Brain microvascular endothelial cell (primary cell): ENCODE measurements at regions not wholly inside any gene's neighbourhood (a gene's known extent, or its start where the extent isn't known, plus 50 kb on each side); places are given as distances from the start of the nearest gene placed in this dataset.
"Not testable (repeated sequence)": the region's sequence is repeated elsewhere in the genome, so short reads cannot be mapped to it uniquely, and the experiment has no call there.

Experiments used
- DNase-seq: peaks from one replicate; pipeline ENCODE4 v3.0.0-alpha.2; 2020
- H3K27ac ChIP-seq: fragments of 250-450 bp; sonication (Bioruptor Pico); 2 replicates; pipeline ENCODE4 v1.5.1; 2020; ENCODE audit warnings: mild to moderate bottlenecking, moderate library complexity
- H3K27me3 ChIP-seq: fragments of 250-450 bp; sonication (Bioruptor Pico); replicated peaks from 2 replicates; pipeline ENCODE4 v1.5.1; 2020; ENCODE audit warnings: mild to moderate bottlenecking
- H3K36me3 ChIP-seq: fragments of 250-450 bp; sonication (Bioruptor Pico); replicated peaks from 2 replicates; pipeline ENCODE4 v1.5.1; 2020; ENCODE audit warnings: mild to moderate bottlenecking
- H3K4me3 ChIP-seq: 2 replicates; pipeline ENCODE4 v1.5.1; 2011; ENCODE audit warnings: low read depth, mild to moderate bottlenecking, control low read depth, low read length, moderate library complexity
- in situ Hi-C: cut with HindIII; loops from 2 replicates; pipeline ENCODE4 v1.10.0; 2017; ENCODE audit warnings: low sequenced_read_pairs, low pct_ligation_motif_present
- TF ChIP-seq, protein P1 (sequence below): IDR thresholded peaks from 2 replicates; pipeline ENCODE4 v1.5.1; 2011; ENCODE audit warnings: low read depth, mild to moderate bottlenecking, moderate library complexity, low read length, control low read depth, inconsistent platforms; ENCODE audit errors: missing control alignments

DNA sequence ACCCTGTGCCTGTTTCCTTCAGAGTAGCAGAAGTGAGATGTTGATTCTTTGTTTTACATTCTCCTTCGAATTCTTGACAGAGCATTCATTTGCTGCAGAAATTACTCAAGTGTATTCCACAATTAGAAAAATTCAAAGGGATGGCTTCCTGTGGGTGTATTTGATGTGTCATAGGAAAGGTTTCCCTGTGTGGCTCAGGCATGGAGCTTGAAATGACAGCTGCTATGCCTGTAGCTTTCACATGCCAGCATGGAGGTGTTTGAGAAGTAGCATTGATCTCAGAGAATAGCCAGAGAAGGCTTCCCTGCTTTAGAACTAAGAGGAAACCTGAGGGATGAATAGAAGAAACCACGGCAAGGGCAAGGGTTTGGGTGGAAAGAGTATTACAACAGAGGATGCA is 317.2 kb upstream of the DEPDC1 start:
- in situ Hi-C loops: no loop called here
- no peak for DNase-seq
- H3K4me3 ChIP-seq: no peak overlapping the region
- H3K27ac ChIP-seq: no peak overlapping the region
- no peaks in the 10 kb centered on the region for H3K27me3 ChIP-seq
- TF ChIP-seq, protein P1, sequence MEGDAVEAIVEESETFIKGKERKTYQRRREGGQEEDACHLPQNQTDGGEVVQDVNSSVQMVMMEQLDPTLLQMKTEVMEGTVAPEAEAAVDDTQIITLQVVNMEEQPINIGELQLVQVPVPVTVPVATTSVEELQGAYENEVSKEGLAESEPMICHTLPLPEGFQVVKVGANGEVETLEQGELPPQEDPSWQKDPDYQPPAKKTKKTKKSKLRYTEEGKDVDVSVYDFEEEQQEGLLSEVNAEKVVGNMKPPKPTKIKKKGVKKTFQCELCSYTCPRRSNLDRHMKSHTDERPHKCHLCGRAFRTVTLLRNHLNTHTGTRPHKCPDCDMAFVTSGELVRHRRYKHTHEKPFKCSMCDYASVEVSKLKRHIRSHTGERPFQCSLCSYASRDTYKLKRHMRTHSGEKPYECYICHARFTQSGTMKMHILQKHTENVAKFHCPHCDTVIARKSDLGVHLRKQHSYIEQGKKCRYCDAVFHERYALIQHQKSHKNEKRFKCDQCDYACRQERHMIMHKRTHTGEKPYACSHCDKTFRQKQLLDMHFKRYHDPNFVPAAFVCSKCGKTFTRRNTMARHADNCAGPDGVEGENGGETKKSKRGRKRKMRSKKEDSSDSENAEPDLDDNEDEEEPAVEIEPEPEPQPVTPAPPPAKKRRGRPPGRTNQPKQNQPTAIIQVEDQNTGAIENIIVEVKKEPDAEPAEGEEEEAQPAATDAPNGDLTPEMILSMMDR: no peak
- H3K36me3 ChIP-seq: no peaks in the 10 kb centered on the region

DNA sequence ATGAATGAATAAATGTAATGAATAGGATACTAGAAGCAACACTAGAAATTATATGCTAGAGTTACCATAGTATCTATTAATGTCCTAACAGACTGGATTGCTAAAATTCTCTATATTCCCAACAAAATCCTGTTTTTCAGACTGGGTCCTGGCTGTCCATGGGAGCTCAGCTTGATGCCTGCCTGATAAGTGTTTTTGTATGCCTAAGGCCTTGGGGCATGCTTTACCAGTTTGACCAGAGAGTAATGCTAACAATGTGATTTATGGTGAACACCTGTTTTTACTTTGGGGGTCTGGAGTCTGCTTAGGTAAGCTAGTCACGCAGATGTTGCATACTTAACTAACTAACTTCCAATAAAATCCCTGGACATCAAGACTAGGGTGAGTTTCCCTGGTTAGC is 318.8 kb upstream of the DEPDC1 start:
- DNase-seq: no peak
- TF ChIP-seq, protein P1: no peak
- no peaks in the 10 kb centered on the region for H3K27me3 ChIP-seq
- in situ Hi-C loops: no loop called here
- no peak overlapping the region for H3K4me3 ChIP-seq
- no peaks in the 10 kb centered on the region for H3K36me3 ChIP-seq
- H3K27ac ChIP-seq: no peak overlapping the region

DNA sequence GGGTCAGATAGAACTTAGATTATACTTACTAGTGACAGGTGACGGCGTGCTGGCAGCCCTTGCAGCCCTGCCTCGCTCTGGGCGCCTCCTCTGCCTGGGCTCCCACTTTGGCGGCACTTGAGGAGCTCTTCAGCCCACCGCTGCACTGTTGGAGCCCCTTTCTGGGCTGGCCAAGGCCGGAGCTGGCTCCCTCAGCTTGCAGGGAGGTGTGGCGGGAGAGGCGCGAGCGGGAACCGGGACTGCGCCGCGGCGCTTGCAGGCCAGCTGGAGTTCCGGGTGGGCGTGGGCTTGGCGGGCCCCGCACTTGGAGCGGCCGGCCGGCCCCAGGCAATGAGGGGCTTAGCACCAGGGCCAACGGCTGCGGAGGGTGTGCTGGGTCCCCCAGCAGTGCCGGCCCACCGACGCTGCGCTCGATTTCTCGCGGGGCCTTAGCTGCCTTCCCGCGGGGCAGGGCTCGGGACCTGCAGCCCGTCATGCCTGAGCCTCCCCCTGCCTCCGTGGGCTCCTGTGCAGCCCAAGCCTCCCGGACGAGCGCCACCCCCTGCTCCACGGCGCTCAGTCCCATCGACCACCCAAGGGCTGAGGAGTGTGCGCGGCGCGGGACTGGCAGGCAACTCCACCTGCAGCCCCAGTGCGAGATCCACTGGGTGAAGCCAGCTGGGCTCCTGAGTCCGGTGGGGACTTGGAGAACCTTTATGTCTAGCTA is 320.8 kb upstream of the DEPDC1 start:
- H3K36me3 ChIP-seq, H3K27me3 ChIP-seq, H3K27ac ChIP-seq, H3K4me3 ChIP-seq, DNase-seq, in situ Hi-C loops: not testable (repeated sequence)

DNA sequence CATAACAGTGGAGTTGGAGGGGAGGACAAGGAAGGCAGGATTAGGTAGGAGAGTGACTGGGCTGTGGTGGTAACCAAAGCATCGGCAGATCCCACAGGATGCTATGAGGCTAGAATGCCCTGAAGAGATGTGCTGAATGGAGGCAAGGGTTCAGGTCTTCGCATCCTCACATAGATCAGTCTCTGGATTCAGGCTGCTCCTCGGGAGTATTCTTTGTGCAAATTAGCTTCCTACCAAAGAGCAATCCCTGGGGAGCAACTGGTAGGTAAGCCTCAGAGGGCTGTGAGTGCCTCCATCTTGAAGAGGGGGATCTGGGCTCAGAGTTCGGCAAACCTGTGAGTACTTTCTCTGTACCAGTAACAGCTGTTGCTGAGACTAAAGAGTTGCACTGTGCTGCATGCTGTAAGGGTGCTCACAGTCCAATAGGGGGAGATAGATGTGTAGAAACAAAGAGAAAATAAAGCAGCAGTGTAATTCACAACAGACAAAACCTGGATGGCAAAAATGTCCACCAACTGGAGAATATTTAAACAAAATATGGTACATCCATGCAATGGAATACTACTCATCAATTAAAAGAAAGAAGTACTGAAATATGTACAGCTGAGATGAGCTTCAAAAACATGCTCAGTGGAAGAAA is 322.4 kb upstream of the DEPDC1 start:
- H3K36me3 ChIP-seq: no peaks in the 10 kb centered on the region
- peak; percentile 3 for DNase-seq
- TF ChIP-seq, protein P1: peak; percentile 29
- in situ Hi-C loops: no loop called here
- H3K27ac ChIP-seq: no peak overlapping the region
- H3K4me3 ChIP-seq: no peak overlapping the region
- no peaks in the 10 kb centered on the region for H3K27me3 ChIP-seq

DNA sequence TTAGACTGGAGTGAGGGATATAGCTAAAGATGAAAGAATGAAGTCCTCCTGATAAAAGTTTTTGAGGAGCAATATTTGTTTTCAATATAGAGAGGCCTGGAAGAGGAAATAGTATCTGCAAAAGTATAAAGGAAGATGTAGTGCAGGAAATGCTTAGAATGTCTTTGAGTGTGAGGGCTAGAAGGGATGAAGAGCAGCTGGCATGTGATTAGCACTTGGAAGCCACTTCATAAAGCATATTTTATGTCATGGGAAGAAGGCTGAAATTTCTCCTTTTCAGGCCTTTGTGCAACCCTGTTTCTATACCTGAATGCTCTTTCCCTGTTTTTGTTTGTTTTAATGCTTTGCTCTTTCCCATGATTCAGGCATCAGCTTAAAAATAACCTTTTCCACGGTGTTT is 323.3 kb upstream of the DEPDC1 start:
- TF ChIP-seq, protein P1: no peak
- no peak overlapping the region for H3K27ac ChIP-seq
- no peaks in the 10 kb centered on the region for H3K27me3 ChIP-seq
- no peaks in the 10 kb centered on the region for H3K36me3 ChIP-seq
- in situ Hi-C loops: no loop called here
- no peak for DNase-seq
- no peak overlapping the region for H3K4me3 ChIP-seq

DNA sequence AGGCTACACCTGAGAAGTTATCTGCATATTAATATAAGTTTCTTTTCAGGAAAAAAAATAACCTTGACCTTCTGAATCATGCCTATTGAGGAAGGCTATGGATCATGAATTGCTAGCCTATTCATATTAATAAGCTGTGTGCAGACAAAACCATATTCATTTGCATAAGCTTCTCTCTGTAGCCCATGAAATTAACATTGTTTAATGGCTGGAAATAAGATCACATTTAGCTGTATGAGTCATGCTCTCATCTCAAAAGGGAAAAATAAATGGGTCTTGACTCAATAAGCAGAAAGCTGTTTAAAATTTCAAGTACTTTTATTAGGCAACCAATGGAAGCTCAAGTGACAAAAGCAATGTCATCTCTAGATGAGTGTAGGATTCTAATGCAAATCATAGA is 330.0 kb upstream of the DEPDC1 start:
- Histone ChIP-seq H3K27ac (no peak overlapping the region), H3K4me3 (no peak overlapping the region), H3K27me3 (no peaks in the 10 kb centered on the region), H3K36me3 (no peaks in the 10 kb centered on the region)
- in situ Hi-C loops: no loop called here
- no peak for DNase-seq
- TF ChIP-seq, protein P1: no peak
